Right forelimb (tissue), 1 donor: ENCODE measurements at regions not wholly inside any gene's neighbourhood (a gene's known extent, or its start where the extent isn't known, plus 50 kb on each side); places are given as distances from the start of the nearest gene placed in this dataset.

Experiments
- DNase-seq: peaks from one replicate; pipeline ENCODE4 v3.0.0-alpha.2; 2018

DNA sequence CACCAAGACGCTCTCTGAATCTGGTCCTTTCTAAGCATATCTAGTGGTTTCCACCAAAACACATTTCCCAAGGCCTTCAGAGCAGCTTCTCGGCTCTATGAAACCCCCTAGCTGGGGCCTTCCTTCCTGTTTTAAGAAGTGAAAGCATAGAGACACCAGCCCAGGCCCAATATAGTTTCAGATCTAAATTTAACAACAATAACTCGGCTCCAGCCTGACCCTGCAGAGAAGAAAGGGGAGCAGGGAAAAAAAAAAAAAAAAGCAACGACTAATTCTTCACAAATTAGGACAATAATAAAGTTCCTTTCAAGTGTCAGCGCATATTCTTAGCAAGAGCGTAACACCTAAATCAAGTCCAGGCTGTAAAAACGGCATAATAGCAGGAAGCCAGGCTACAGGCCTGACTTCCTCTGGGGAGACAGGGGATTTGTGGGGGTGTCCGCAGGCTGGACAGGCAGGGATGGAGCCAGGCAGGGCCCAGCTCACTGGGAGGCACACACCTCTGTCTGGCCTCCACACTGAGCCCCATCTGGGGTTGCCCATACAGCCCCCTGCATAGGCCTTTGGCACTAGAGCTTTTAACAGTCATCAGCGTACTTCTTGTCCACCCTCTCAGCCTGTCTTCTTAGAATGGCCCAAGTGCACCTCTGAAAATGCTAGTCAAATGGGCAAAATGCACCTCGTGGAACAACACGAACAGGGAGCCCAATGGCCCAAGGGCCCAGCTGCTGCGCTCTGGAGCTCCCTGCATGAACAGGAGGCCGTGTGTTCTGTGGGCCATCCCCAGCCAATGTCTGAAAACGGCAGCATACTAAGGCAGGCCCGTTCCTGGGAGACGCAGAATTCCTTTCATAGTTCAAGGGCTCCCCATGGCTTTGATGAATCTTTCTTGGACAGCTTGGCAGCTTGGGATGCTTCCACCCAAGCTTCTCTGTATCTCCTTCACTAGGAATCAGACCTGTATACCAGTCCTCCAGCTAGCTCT, 772.9 kb downstream of the MED13L start:
- no peak for DNase-seq

GRCh38 chr12:115500872-115501271, 776.6 kb downstream of the MED13L start:
- no peak for DNase-seq

DNA sequence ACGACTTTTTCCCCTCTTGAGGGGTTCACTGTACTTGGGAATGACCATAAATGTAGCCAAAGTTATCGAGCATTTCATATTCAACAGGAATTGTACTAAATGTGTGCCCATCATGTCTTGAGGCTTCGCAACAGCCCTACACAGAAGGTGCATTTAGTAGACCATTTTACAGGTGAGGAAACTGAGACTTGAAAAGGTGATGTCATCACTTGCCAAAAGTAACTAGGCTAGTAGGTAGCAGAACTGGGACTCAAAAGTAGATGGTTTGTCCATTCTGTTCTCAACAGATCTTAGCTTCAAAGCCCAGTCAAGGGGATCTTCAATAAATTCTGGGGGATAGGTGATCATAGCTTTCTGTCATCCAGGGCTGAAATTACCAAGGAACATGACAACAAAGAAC, 782.2 kb downstream of the MED13L start:
- no peak for DNase-seq

GRCh38 chr12:115492553-115492952, 784.9 kb downstream of the MED13L start:
- no peak for DNase-seq

- DNase-seq = no peak
These were observed 785.8 kb downstream of the MED13L start for GRCh38 chr12:115491511-115492250.

- DNase-seq = no peak
These were observed 788.2 kb downstream of the MED13L start for GRCh38 chr12:115489253-115489652.

GRCh38 chr12:115485967-115486366, 791.5 kb downstream of the MED13L start:
- no peak for DNase-seq

DNA sequence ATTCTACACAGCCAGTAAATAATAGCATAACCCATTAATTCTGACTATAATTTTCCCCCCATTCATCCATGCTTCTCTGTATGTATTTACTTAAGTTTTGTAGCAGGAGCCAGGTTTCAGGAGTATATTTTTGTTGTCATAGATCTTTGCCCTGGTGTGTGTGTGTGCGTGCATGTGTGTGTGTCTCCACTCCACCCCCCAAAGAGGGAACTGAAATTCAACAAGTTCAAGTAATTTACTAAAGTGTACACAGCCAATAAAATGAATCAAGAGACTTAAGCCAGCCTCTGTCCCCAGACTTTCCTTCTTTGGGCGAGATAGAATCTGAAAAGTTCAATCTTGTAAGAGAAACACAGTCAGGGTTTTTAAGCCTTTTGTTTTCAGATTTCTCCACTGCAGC, 792.0 kb downstream of the MED13L start:
- no peak for DNase-seq

GRCh38 chr12:115482943-115483342, 794.5 kb downstream of the MED13L start:
- DNase-seq = no peak

DNA sequence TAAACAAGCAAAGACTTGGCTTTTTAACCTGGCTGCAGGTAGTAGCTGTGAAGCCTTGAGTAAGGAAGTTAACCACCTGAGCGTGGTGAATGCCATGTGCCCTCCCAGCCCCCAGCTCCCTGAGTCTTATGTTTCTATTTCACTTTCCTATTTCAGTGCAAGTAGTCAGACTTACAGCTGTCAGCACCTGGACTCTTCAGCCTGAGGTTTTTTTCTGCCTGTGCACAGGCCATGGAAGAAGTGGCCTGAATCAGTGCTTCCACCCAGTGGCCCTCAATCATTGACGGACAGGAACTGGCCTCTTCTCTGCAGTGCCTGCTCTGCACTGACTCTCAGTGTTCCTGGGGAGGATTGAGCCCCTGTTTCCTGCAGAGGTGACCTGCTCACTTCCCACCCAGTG, 796.4 kb downstream of the MED13L start:
- no peak for DNase-seq

DNA sequence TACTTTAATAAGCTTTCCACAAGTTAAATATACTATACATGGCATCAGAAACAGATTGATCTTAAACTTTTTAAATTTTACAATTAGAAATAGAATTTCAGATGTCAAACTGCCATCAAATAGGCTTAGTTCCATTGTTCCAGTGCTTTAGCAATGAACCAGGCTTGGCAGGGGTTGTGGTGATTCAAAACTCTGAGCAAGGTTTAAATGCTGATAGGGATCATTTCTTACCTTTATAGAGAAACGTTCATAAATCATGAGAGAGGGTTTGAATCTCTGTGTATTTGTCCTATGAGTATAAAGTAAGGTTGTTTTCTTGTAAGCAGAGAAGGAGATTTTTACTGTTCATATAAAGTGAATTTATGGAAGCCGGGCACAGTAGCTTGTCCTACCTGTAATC, 794.5 kb upstream of the TBX3 start:
- no peak for DNase-seq

- no peak for DNase-seq
These were observed 790.8 kb upstream of the TBX3 start for GRCh38 chr12:115474539-115475353.

DNA sequence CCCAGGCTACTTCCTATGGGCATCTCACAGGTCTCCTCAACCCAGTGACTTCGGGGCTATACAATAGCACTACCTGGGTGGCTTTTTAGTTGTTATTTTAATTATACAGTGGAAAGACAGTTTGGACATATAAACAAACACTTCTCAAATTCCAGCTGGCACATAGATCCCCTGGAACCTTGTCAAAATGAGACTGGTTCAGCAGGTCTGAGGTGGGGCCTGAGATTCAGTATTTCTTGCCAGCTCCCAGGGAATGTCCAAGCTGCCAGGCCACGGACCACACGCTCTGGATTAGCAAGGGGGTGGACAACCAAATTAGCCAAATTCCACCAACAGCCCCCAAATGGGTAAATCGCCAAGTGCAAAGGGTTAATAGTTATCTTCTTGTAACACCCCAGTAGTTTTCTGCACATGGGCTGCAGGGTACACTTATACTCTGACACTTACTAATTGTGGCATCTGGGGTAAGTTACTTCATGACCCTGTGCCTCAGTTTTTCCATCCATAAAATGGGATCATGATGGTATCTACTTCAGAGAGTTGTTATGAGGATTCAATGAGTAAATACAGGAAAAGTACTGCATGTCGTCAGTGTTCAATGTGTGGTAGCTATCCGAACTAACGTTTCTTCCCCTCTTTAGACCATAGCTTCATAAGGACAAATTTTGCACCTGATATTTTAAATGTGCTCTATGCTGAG, 789.4 kb upstream of the TBX3 start:
- DNase-seq = no peak

DNA sequence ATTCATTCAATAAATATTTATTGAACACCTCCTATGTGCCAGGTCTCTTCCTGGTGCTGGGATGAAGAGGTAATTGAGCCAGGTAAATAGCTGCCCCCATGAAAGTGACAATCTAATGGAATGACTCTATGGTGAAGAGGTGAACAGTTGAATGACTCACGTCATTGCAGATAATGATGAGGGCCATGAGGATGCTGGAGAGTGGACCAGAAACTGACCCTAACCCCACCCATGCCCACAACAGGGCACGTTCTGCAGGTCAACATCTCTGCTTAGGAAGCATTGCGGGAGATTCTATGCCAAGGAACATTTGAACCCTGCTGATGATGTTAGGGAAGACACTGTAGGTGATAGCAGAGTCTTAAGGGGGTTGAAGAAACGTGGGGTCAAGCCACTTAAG, 788.9 kb upstream of the TBX3 start:
- no peak for DNase-seq

GRCh38 chr12:115470977-115471376, 787.0 kb upstream of the TBX3 start:
- DNase-seq = no peak

DNA sequence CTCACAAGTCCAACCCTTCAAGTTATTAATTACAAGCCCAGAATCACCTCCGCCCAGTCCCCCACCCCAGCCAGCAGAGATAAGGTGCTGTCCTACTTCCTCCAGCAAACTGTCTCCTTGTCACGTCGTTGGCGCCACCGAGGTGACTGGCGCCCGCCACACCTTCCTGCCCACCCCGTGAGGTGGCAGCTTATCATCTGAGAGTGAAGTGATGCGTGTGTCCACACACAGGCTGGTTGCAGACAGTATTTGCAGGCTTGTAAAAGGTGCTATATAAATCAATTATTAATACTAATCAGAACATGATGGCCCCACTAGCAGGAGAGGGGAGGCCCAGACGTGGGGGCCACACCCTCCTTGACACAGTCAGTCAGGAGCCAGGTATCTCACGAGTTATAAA, 786.6 kb upstream of the TBX3 start:
- DNase-seq = no peak

DNA sequence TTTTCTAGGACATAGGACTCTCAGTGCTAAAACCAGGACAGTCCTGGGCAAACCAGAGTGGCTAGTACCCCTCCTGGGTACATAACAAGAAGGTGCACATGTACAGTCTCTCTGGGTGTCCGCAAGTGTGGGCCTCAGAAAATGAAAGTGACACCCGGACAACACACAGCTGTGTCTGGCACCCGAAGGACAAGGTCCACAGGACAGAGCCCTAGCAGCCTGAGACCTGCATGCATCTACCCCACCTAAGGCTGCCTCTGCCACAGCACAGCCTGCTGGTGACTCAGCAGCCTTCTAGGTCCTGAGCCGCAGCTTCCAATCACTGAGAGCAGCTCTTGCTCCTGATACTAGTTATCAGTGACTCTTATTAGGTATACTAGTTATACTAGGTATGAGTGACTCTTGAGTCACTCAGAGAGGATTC, 784.1 kb upstream of the TBX3 start:
- DNase-seq = no peak

GRCh38 chr12:115467531-115467930, 783.6 kb upstream of the TBX3 start:
- no peak for DNase-seq

DNA sequence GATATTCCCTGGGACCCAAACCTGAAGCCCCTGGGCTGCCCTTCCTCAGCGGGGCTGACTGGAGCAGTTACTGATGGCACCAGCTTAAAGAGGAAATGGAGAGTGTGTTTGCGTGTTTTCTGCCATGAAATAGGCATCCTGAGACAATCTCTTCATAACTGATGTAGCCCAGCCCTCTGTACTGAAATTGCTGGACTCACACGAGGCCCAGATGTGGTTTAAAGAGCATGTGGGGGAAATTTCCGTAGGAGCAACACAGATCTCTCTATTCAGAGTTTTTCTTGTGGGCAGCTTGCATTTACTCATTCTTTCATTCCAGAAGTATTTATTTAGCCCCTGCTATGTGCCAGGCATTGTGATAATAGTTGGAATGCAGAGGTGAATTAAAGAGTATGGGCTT, 782.1 kb upstream of the TBX3 start:
- DNase-seq = no peak

DNA sequence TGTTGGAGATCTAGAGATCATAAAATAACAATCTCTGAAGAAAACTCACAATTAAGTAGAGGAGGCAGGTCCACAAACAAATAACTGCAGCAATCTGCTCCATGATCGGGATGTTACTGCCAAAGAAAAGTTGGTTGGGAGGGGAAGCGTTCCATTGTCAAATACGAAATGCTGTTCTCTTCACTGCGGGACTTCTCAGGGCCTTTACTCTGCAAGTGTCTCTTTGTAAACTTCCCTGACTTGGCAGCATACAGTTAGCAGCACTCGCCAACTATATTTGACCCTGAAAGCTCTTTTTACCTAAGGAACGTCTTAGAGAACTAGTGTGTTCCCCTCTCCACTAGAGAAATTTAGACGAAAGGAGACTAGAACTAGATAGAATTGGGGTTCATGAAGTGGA, 780.7 kb upstream of the TBX3 start:
- no peak for DNase-seq

DNA sequence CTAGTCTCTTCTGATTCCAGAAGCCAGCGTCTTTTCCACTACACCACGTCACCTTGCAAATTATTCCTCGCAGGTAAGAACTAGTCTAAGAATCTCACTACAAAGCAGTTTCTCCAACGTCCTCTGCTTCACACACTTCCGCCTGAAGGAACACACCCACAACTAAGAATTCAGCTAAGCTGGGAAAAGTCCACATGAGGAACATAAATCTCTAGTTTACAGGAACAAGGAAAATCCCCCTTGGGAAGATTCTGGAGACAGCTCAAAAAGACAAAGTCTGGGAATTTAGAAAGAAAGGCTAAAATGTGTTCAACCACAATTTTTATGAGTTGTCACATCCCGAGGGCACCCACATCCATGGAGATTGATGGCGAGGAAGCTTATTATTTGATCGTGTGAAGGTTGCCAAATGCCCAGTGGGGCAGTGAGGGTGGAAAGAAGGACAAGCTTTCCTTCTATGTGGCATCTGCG, 780.2 kb upstream of the TBX3 start:
- DNase-seq = no peak

GRCh38 chr12:115461401-115461800, 777.4 kb upstream of the TBX3 start:
- no peak for DNase-seq
